MCF 10A (cell line): ENCODE measurements at regions not wholly inside any gene's neighbourhood (a gene's known extent, or its start where the extent isn't known, plus 50 kb on each side); places are given as distances from the start of the nearest gene placed in this dataset.
"Not testable (repeated sequence)": the region's sequence is repeated elsewhere in the genome, so short reads cannot be mapped to it uniquely, and the experiment has no call there.

Experiments
- BruUV-seq: library from RNA; stranded (reverse); fragments of 400-500 nt; replicated peaks from 2 replicates; lab custom pipeline; 2021; lab: Mats Ljungman, UMichigan
- CTCF ChIA-PET: fragments of 300-600 bp; sonication (Branson Sonifier 250); formaldehyde crosslinking; extraction: SDS; loops from one replicate; lab custom pipeline; 2021; ENCODE audit warnings: antibody characterized with exemption, inconsistent platforms; lab: Yijun Ruan, JAX
- POLR2A ChIA-PET: fragments of 300-600, 350-650 bp; sonication (Branson Sonifier 250); formaldehyde crosslinking; extraction: SDS; loops from one replicate; lab custom pipeline; 2020; ENCODE audit warnings: antibody characterized with exemption, inconsistent platforms; lab: Yijun Ruan, JAX
- DNase-seq: peaks from one replicate; pipeline ENCODE4 v3.0.0-alpha.2; 2018; ENCODE audit not compliant: unreplicated experiment
- H3K27ac Mint-ChIP-seq: one replicate; pipeline ENCODE4 v1.8.0; 2022; ENCODE audit warnings: mild to moderate bottlenecking, low read depth, mixed read lengths; ENCODE audit not compliant: unreplicated experiment
- H3K27me3 Mint-ChIP-seq: one replicate; pipeline ENCODE4 v1.8.0; 2022; ENCODE audit warnings: mixed read lengths; ENCODE audit not compliant: insufficient read depth, unreplicated experiment
- H3K36me3 Mint-ChIP-seq: one replicate; pipeline ENCODE4 v1.8.0; 2022; ENCODE audit warnings: mild to moderate bottlenecking, moderate library complexity, mixed read lengths; ENCODE audit not compliant: insufficient read depth, unreplicated experiment
- H3K4me1 Mint-ChIP-seq: one replicate; pipeline ENCODE4 v1.8.0; 2022; ENCODE audit warnings: mixed read lengths; ENCODE audit not compliant: insufficient read depth, unreplicated experiment
- H3K4me3 Mint-ChIP-seq: one replicate; pipeline ENCODE4 v1.8.0; 2022; ENCODE audit warnings: mild to moderate bottlenecking, moderate library complexity, mixed read lengths; ENCODE audit not compliant: unreplicated experiment
- H3K9me3 Mint-ChIP-seq: one replicate; pipeline ENCODE4 v1.8.0; 2022; ENCODE audit warnings: mixed read lengths; ENCODE audit not compliant: unreplicated experiment
- CTCF ChIP-seq: fragments of 200-600 bp; IDR thresholded peaks from one replicate; pipeline ENCODE4 v1.8.0; 2022; ENCODE audit warnings: antibody characterized with exemption, mild to moderate bottlenecking; ENCODE audit not compliant: unreplicated experiment
- intact Hi-C: fragments of 100-400 bp; cut with micrococcal nuclease; formaldehyde crosslinking; loops from 2 replicates; pipeline ENCODE4 v1.14.1; 2022

GRCh38 chr5:77863181-77863580 lies 87.0 kb upstream of the TBCA start:
- ChIA-PET POLR2A (no interaction called here), CTCF (interaction anchor here (0.5 to 1.2 kb wide), 5 partner anchors 13 to 1467 kb away, joined by 3 to 4 read pairs (median 3); no protein-coding TSS in a partner anchor)
- BruUV-seq, result no TSS peak
- intact Hi-C loops, result no loop called here
- DNase-seq, result no peak
- TF ChIP-seq CTCF, result no peak
- no peak overlapping the region for H3K4me3 Mint-ChIP-seq
- no peaks in the 10 kb centered on the region for H3K4me1 Mint-ChIP-seq
- no peaks in the 10 kb centered on the region for H3K36me3 Mint-ChIP-seq
- H3K27ac Mint-ChIP-seq, result no peak overlapping the region
- H3K9me3 Mint-ChIP-seq, result no peaks in the 10 kb centered on the region
- H3K27me3 Mint-ChIP-seq, result no peaks in the 10 kb centered on the region

GRCh38 chr5:77861576-77861975 lies 85.4 kb upstream of the TBCA start:
- Mint-ChIP-seq H3K27ac (no peak overlapping the region), H3K4me1 (no peaks in the 10 kb centered on the region), H3K27me3 (no peaks in the 10 kb centered on the region), H3K4me3 (no peak overlapping the region), H3K9me3 (no peaks in the 10 kb centered on the region), H3K36me3 (no peaks in the 10 kb centered on the region)
- POLR2A ChIA-PET, result no interaction called here
- no peak for DNase-seq
- CTCF ChIA-PET, result interaction anchor here (0.6 to 2.0 kb wide), 2 partner anchors 16 to 336 kb away, joined by 4 to 11 read pairs; no protein-coding TSS in a partner anchor
- TF ChIP-seq CTCF, result no peak
- intact Hi-C loops, result no loop called here
- no TSS peak for BruUV-seq

GRCh38 chr5:77859306-77859705 lies 83.2 kb upstream of the TBCA start:
- no peaks in the 10 kb centered on the region for H3K36me3 Mint-ChIP-seq
- H3K4me1 Mint-ChIP-seq, result no peaks in the 10 kb centered on the region
- H3K27ac Mint-ChIP-seq, result no peak overlapping the region

GRCh38 chr5:77858678-77859077 lies 82.5 kb upstream of the TBCA start:
- H3K36me3 Mint-ChIP-seq, POLR2A ChIA-PET, H3K27ac Mint-ChIP-seq, BruUV-seq, H3K4me3 Mint-ChIP-seq, H3K9me3 Mint-ChIP-seq, DNase-seq, H3K27me3 Mint-ChIP-seq, H3K4me1 Mint-ChIP-seq: not testable (repeated sequence)
- CTCF ChIA-PET, result interaction anchor here (0.7 kb wide), 1 partner anchor 13 kb away, joined by 3 read pairs; no protein-coding TSS in a partner anchor
- intact Hi-C loops, result loop anchor here (2.0 kb wide), 1 partner anchor 298 kb away; no protein-coding TSS in a partner anchor

More at GRCh38 chr5:77859306-77859705, 83.2 kb upstream of the TBCA start:
- ChIA-PET POLR2A (no interaction called here), CTCF (no interaction called here)
- no TSS peak for BruUV-seq
- Mint-ChIP-seq H3K27me3 (no peaks in the 10 kb centered on the region), H3K4me3 (no peak overlapping the region), H3K9me3 (no peaks in the 10 kb centered on the region)
- TF ChIP-seq CTCF, result no peak
- DNase-seq, result no peak
- intact Hi-C loops, result loop anchor here (2.0 kb wide), 1 partner anchor 299 kb away; no protein-coding TSS in a partner anchor
